GM21825 (cell line): ENCODE measurements at regions not wholly inside any gene's neighbourhood (a gene's known extent, or its start where the extent isn't known, plus 50 kb on each side); places are given as distances from the start of the nearest gene placed in this dataset.
A peak's percentile ranks its signal among the peaks of the same experiment; 100 is the strongest.

Source experiments
- ATAC-seq: cut with Tn5 transposase; IDR thresholded peaks from one replicate; pipeline ENCODE4 v1.9.1; 2021; ENCODE audit warnings: mild to moderate bottlenecking, moderate library complexity; ENCODE audit not compliant: unreplicated experiment

DNA sequence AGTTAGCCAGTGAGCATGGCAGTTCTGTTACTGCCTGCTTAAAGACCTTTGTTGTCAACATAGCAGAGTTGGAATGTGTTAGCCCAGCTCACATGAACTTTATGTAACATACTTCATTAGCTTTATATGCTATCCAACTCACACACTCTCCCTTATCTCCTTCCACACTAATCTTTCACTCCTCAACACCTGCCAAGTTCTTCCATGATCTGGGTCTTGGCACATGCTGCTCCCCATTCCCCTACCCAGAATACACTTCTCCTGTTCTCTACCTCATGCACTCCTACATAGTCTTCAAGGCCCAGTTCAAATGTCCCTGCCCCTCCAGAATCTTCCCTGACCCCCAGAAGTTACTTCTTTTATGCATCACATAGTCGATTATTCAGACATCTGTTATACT, 179.3 kb downstream of the KATNAL1 start:
- no peak for ATAC-seq

DNA sequence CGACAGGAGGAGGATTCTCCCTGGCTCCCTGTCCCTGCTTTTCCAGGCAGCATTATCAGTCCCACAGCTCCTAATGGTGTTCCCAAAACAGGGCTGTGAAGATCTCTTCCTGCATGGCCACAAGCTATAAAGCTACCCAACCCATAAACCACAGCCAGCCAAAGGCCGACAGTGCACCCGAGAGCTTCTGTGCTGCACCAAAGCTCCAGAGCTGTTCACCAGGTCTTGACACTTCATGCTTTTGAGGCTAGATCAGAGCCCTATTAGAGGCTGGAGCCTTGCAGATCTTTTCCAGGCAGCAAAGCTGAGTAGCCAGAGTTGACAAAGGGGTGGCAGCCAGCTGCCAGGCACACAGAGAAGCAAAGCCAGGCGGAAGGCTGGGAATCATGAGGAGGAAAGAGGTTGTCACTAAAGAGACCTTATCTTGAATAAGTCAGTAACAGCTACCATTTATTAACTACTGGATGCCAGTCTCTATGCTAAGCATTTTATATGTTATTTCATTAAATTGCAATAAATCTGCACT, 180.4 kb downstream of the KATNAL1 start:
- no peak for ATAC-seq

DNA sequence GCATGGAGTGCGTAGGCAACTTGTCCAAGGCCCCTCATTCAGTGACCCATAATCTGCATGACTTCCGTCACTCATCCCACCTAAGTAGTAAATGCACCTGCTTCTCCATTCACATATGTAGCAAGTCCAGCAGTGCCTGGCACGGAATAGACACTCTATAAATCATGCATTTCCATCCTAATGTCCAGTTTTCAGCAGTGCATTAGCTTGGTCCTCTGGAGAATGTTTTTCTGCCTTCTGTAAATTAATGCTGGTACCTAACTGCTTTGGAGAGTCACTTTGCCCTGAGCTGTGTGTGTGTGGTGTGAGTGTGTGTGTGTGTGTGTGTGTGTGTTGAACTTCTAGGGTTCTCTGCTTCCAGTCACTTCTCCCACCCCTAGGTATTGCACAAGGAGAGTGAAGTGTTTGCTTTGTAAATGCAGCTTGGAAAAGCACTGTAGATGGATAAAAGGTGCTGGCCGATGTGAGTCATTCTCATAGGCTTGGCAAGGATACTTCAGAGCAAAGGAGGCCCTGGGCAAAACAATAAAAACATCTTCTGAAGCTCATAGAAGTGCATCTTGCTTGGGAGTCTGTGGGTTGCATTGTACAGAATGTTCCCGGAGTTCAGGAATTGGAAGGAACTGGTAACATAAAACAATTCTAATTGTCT, 181.8 kb downstream of the KATNAL1 start:
- ATAC-seq, result no peak

DNA sequence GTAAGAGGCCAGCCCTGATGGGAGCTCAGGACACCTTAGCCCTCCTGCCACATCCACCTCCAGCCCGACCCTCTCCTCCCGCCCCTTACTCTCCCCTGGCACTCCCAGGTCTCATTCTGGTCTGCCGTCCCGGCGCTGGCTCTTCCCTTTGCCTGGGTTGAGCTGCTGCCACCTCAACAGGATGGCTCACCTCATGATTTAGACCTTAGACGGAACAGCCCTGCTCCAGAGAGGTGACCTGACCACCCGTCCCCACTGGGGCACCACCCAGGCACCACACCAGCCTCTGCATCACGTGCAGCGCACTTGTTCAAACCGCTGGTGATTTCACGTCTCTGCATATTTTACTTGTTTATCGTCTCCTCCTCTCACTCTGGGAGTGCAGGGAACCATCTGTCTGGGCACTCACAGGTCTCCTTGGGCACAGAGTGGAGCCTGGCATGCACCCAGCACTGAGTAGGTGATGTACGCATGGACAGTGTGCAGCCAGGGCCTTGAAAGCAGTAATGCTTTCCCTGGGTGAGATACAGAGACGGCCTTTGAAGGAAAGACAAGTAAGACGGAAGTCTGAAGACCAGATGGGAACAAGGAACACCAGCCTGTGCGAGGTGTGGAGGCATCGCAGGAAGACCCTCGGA, 183.1 kb downstream of the KATNAL1 start:
- no peak for ATAC-seq

DNA sequence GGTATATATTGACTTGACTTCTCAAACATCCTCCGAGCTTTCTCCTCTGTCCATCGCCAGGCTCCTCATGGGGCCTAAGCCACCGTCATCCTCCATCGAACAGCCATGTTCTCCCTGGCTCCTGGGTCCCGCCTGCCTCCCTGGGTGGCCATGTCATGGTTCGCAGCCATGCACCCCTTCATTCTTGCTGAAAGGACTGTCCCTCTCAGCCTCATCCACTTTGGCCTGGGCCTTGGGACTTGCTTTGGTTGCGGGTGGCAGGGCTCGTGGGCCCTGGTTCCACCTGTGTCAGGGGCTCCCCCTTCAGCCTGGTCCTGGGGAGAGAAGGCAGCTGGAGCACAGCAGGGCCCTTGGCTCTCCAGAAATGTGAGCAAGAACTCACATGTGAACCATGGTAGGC, 183.8 kb downstream of the KATNAL1 start:
- ATAC-seq, result no peak

DNA sequence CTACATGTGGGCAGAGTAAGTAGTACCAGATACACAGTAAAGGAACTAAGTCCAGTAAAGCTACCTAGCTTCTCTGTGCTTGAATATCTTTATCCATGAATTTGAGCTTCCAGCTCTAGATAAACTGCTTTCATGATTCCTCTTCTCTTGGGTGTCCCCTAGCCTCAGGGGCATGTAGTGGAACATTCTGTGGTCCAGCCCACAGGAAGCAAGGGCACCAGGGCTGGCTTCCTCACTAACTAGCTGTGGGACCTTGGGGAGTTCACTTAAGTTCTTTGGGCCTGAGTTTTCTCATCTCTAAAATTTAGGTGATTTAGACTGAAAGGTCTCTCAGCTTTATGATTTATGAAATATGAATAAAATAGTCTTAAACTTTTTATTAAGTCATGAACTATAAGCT, 185.7 kb downstream of the KATNAL1 start:
- ATAC-seq, result no peak

DNA sequence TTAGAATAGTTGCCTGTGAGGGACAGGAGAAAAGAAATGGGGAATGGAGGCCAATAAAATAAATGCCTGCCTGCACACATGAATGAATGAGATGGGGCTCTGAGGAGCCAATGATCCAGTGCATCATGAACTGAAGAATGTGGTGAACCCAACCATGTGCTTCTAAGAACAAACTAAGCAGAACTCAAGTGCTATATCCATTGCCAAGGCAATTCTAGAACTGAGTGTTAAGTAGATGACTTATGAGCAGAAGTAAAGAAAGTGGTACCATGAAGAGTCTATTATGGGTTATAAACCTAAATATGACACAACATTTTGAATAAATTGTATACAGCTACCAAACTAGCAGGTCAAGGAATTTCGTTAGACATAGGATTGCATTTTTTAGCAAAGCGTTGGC, 186.1 kb downstream of the KATNAL1 start:
- no peak for ATAC-seq

DNA sequence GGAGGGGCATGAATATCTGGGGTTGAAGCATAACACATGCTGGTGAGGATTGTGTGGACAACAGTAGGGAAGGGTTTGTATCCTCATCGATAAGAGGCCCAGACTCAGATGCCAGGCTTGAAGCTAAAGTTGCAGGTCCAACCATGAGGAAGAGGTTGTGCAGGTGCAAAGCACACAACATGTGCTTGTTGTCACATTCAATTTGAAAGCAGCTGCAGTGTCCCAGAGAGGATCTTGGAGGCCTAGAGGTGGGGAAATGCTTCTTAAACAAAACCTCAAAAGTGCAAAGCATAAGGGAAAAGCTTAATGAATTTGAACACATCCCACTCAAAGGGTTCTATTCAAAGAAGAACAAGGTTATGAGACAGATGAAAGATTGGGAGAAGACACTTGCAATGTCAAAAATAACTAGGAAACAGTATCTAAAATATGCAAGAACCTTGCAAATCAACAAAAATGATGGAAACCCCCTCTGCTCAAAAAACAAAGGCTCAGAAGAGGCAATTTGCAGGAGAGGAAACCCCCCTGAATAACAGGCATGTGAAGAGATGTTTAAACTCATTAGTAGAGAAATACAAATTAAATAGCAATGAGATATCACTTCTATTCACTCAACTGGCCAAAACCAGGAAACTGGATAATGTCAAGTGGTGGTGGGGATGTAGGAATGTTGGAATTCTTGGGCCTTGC, 187.1 kb downstream of the KATNAL1 start:
- no peak for ATAC-seq

DNA sequence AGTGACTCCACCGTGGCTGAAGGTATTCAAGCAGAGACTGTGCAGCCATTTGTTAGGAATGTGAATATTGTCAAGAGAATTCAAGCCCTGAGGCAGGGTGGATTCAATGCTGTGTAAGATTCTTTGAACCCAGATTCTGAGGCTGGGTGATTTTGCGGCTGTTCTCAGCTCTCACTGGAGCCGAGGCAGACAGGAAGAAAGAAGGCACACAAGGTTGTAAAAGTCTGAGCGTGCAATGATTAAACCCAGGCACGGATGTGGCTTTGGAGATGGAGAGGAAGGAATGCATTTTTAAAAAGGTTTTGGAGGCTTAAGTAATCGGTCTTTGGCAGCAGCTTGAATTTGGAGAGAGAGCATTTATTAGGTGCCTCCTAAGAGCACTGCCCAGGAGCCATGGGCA, 187.9 kb downstream of the KATNAL1 start:
- no peak for ATAC-seq

DNA sequence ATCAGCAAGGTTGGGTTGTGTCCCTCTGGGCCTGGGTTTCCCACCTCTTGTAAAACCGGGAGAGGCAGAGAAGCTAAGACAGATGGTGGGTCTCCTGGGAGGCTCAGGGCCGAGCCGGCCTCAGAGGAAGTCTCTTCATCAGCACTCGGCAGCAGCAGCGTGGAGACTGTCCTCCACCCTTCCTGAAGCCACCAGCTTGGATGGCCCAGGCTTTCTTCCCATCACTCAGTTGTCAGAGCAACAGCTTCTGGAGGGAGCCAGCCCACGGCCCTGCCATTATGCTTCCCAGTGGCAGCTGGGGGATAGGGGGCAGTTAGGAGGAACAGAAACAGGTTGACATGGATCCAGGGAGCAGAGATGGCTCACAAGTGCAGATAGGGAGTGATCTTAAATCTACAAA, 191.0 kb downstream of the KATNAL1 start:
- no peak for ATAC-seq

DNA sequence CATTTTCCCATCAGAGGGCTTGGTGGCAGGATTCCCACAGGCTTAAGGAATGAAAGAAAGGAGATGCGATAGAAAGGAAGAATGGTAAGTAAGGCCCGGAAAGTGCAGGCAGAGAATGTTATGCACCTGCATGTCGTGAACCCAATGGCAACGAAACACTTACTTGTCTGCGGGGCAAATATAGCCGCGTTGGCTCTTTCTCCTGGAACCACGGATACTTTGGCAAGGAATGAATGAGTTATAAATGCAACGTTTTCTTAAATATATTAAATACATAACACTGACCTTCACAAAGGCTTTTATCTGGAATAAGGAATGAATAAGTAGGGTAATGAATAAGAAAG, 192.1 kb downstream of the KATNAL1 start:
- no peak for ATAC-seq

DNA sequence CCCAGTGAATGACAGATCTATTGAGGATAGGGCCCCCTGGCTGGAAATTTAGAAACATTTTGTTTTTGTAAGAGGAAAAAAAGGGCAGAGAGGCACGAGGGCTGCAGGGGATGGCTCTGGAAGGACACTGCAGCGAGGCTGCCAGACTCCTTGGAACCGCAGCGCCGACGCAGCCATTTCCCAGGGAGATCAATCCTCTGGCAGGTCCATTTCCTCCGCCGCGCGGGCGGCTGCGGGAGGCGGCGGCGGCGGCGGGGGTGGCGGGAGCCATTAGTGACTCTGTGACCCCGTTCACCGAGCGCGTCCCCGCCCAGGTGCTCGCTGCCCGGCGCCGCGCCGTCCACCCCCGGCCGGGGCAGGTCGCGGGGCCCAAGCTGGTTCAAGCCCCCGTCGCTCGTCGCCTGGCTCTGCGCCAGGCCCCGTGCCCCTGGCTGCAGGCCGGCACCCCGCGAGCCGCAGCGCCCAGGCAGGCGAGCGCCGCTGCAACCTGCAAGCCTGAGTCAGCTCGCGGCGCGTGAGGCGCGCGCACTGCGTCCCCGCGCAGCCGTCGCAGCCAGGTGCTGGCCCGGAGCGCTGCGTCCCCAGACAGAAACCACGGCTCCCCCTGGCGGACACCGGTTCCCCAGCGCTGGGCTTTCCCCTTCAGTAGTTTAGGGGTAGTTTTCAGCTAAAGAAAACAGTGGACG, 192.6 kb downstream of the KATNAL1 start:
- peak; percentile 75 for ATAC-seq

DNA sequence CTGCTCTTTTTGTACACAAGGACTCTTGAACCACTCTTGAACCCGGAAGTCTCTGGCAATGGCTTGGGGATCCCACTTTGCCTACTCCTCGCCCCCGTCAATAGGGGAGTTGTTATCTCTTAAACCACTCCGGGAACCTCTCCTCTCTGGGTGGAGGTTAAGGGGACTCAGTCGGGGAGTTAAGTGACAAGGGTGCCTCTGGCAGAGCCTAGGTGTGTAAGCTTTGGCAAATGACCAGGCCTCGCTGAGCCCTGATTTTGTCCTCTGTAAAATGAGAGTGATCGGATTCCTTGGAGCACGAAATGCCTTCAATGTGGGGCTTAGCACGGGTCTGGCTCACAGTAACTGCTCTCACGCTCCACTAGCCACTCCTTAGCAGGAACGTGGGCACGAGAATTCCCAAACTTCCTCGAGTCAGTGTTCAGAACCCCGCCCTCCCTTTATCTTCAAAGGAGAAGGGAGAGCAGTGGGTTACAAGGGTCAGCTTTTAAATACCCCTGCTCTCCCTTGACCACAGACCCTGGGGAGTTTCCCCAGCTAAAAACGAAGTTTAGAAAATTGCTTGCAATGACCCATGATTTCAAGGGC, 193.3 kb downstream of the KATNAL1 start:
- ATAC-seq, result no peak

DNA sequence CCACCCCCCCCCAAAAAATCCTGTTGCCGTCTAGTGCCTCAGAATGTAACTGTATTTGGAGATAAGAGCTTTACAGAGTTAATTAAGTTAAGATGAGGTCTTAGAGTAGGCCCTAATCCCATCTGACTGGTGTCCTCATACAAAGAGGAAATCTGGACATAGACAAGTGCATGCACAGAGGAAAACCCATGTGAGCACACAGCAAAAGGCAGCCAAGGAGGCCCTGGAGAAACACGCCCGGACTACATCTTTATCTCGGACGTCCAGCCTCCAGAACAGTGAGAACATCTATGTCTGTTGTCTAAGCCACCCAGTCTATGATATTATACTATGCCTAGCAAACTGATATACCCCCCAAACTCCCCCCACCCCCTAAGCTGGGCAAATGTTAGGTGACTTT, 193.8 kb downstream of the KATNAL1 start:
- no peak for ATAC-seq

DNA sequence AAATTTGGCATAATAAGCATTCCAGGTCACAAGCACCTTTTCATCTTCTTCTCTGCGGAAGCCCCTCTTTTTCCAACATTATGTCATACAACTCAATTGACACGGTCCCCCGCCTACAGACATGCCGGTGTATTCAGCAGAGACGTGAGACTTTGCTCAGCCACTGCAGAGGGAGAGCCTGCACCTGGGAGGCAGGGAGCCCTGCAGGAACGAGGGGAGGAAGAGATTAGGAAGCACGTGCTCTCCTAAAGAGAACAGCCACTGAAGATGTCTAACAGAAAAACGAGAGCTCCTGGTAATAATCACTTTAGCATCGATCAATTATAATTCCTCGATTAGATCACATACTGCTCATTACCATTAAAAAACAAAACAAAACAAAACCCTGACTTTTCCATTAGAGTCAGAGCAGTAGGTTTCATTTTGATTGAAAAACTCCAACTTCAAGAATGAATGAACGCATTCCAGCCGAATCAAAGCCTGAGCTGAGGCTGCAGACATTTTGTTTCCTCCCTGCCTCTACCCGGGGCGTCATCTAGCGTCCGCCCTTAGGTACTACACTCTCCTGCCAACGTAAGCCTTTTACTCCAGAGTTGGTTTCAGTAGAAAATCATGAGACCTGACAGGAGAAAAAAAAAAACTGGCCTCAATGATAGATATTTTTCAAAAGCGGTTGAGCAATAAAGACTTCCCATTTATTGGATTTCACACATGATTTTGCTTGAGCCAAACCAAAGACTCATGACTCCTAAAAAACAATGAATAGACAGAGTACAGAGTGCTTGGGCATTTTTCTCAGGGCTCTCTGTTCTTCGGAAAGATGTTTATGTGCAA, 194.5 kb downstream of the KATNAL1 start:
- ATAC-seq, result no peak

DNA sequence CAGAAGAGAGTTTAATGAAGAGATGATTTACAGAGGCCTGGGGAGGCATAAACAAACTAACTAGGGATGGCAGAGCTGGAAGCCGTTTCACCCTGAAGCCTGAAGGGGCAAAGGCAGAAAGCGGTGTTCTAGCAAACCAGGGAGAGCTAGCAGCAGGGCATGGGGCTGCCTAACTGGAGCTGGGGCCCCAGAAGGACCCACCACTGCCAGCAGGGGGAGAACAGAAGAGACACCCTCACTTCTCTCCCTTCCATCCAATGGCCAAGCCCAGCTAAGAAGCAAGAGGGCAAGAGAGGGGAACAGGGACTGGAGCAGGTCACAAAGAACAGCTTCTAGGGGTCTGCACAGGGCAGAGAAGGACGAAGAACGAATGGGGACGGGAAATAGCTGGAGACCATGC, 195.5 kb downstream of the KATNAL1 start:
- ATAC-seq, result no peak

DNA sequence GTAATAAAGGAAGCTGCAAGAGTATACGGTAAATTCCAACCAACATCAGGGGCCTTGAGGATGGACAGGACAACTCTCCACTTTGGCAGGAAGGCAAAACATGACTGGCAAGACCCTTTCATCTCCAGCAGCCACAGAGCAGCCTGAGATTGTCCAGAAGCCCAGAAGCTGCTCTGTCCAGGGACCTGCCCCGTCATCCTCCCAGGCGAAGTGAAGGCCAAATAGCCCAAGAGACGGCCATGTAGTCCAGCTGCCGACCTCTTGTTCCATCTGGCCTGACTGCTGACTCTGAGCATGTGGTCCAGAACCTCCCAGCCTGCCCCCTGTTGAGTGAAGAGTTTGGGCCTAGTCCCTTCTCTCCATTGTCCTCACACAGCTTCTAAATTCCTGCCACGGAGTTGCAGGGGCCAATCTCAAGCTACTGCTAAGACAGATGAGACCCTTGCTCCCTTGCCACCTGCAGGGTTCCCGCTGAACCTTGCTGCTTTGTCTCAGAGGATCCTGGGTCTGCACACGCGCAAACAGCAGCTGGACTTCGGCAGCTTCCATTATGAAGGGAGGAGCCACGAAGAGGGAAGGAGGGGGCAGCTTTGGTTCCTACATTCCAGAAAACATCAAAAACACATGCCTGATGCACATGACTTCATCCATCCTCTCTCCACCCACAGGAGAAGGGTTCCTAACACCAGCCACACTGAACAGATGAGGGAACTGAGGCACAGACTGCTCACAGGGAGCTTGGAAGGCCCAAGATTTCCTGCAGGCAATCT, 196.9 kb downstream of the KATNAL1 start:
- no peak for ATAC-seq

DNA sequence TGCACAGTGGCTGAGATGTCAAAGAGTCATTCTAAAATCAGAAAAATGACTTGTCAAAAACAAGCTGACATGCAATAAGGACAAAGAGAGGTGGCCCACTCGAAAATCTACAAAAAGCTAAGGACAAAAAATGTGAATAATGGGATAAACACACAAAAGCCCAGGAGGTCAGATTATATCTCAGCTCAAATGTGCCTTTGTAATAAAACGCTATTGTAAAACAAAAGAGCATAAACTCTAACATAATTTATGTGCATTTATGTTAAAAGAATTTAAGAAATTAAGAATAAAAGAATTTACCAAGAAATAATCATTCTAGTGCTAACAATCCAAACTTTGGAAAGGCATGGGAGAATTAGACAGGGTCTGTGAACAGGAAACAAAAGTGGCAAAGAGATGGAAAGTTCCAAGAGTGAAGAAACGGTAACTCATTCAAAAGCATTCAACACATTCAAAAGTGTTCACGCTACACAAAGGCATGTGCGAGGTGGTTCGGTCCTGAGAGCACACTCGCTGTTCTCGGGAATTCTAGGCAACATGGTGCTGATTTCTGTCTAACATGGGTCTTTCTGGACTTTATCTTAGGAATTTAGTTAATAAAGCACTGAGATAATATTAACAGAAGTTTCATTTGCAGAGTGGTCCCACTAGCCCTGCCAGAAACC, 197.7 kb downstream of the KATNAL1 start:
- ATAC-seq, result no peak

DNA sequence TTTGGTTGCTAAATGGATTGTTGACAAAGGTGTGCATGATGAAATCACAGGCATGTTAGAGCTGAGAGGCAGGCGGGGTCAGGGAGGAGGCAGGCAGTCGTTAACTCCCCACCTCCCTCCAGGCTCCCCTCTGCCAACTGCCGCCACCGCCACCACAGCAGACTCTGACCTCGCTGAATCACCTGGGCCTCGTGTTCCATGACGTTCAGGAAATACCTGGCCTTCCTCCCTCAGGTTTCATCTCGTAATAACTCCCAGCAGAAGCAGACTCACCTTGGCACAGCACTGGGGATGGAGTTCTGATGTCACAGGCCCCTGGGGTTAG, 198.5 kb downstream of the KATNAL1 start:
- no peak for ATAC-seq
